ENCODE measurements at regions not wholly inside any gene's neighbourhood (a gene's known extent, or its start where the extent isn't known, plus 50 kb on each side); places are given as distances from the start of the nearest gene placed in this dataset.

GRCh38 chr11:116267146-116267545 lies 505.6 kb downstream of the BUD13 start:
- CTCF ChIA-PET: no interaction called here
- ATAC-seq (replicated peaks in 1 of 4): no peak

GRCh38 chr11:116263770-116264169 lies 509.0 kb downstream of the BUD13 start:
- Histone ChIP-seq H3K9me3 (no peaks in the 10 kb centered on the region), H3K4me3 (ENCODE audit: control insufficient read depth in 1 of 2, extremely low read depth in 1 of 2, low read length in 1 of 2) (no peak overlapping the region), H3K4me1 (ENCODE audit: control insufficient read depth in 1 of 2, extremely low read depth in 1 of 2, insufficient read depth in 2 of 2, low read length in 2 of 2) (no peaks in the 10 kb centered on the region), H3K27me3 (replicated peaks in 1 of 2; ENCODE audit: control insufficient read depth in 2 of 2, extremely low read depth in 1 of 2, insufficient read depth in 2 of 2, low read length in 1 of 2) (peaks cover 0 to 11% of the 10 kb centered on the region in 2 experiments), H3K36me3 (ENCODE audit: control insufficient read depth in 2 of 2, extremely low read depth in 1 of 2, insufficient read depth in 1 of 2, low read length in 1 of 2) (no peaks in the 10 kb centered on the region), H3K27ac (ENCODE audit: low read length) (no peak overlapping the region)
- H3K9me3 Mint-ChIP-seq: no peaks in the 10 kb centered on the region
- H3K27ac Mint-ChIP-seq: no peak overlapping the region
- no CpG with 5 or more reads among the region's 8 CpGs for WGBS (ENCODE audit: insufficient coverage)
- H3K27me3 Mint-ChIP-seq: peaks cover 8 to 17% of the 10 kb centered on the region in 2 donors
- ATAC-seq (replicated peaks in 1 of 4): no peak
- no peak overlapping the region for H3K4me3 Mint-ChIP-seq
- no peaks in the 10 kb centered on the region for H3K4me1 Mint-ChIP-seq
- CTCF ChIA-PET: no interaction called here
- POLR2A ChIA-PET: no interaction called here
- H3K36me3 Mint-ChIP-seq: no peaks in the 10 kb centered on the region
- no peak for DNase-seq

More at GRCh38 chr11:116267146-116267545, 505.6 kb downstream of the BUD13 start:
- no peak for DNase-seq
- POLR2A ChIA-PET: no interaction called here
- no peaks in the 10 kb centered on the region for H3K36me3 ChIP-seq (ENCODE audit: control insufficient read depth in 2 of 2, extremely low read depth in 1 of 2, insufficient read depth in 1 of 2, low read length in 1 of 2)
- H3K4me1 ChIP-seq (ENCODE audit: control insufficient read depth in 1 of 2, extremely low read depth in 1 of 2, insufficient read depth in 2 of 2, low read length in 2 of 2): no peaks in the 10 kb centered on the region
- no peaks in the 10 kb centered on the region for H3K4me1 Mint-ChIP-seq
- H3K9me3 ChIP-seq: no peaks in the 10 kb centered on the region
- H3K27ac ChIP-seq (ENCODE audit: low read length): no peak overlapping the region
- H3K27ac Mint-ChIP-seq: no peak overlapping the region
- peaks cover 0 to 14% of the 10 kb centered on the region in 2 experiments for H3K27me3 ChIP-seq (replicated peaks in 1 of 2; ENCODE audit: control insufficient read depth in 2 of 2, extremely low read depth in 1 of 2, insufficient read depth in 2 of 2, low read length in 1 of 2)
- H3K4me3 Mint-ChIP-seq: no peak overlapping the region
- no peak overlapping the region for H3K4me3 ChIP-seq (ENCODE audit: control insufficient read depth in 1 of 2, extremely low read depth in 1 of 2, low read length in 1 of 2)
- H3K27me3 Mint-ChIP-seq: peaks cover 6 to 9% of the 10 kb centered on the region in 2 donors
- WGBS (ENCODE audit: insufficient coverage): 92% methylated on average over 2 of the region's 5 CpGs
- H3K36me3 Mint-ChIP-seq: no peaks in the 10 kb centered on the region
- no peaks in the 10 kb centered on the region for H3K9me3 Mint-ChIP-seq

- ATAC-seq (replicated peaks in 1 of 4): no peak
- H3K36me3 Mint-ChIP-seq: no peaks in the 10 kb centered on the region
These were observed 509.8 kb downstream of the BUD13 start for GRCh38 chr11:116263019-116263418.

GRCh38 chr11:116262370-116262769 lies 510.4 kb downstream of the BUD13 start:
- ATAC-seq (replicated peaks in 1 of 4): no peak
- Mint-ChIP-seq H3K27ac (no peak overlapping the region), H3K9me3 (no peaks in the 10 kb centered on the region), H3K36me3 (no peaks in the 10 kb centered on the region), H3K4me3 (no peak overlapping the region), H3K4me1 (no peaks in the 10 kb centered on the region), H3K27me3 (peaks cover 10 to 21% of the 10 kb centered on the region in 2 donors)
- no peak overlapping the region for H3K4me3 ChIP-seq (ENCODE audit: control insufficient read depth in 1 of 2, extremely low read depth in 1 of 2, low read length in 1 of 2)
- H3K27me3 ChIP-seq (replicated peaks in 1 of 2; ENCODE audit: control insufficient read depth in 2 of 2, extremely low read depth in 1 of 2, insufficient read depth in 2 of 2, low read length in 1 of 2): peaks cover 0 to 14% of the 10 kb centered on the region in 2 experiments
- no CpG with 5 or more reads among the region's 1 CpG for WGBS (ENCODE audit: insufficient coverage)
- ChIA-PET POLR2A (no interaction called here), CTCF (no interaction called here)
- no peak for DNase-seq
- no peaks in the 10 kb centered on the region for H3K9me3 ChIP-seq
- H3K4me1 ChIP-seq (ENCODE audit: control insufficient read depth in 1 of 2, extremely low read depth in 1 of 2, insufficient read depth in 2 of 2, low read length in 2 of 2): no peaks in the 10 kb centered on the region
- H3K36me3 ChIP-seq (ENCODE audit: control insufficient read depth in 2 of 2, extremely low read depth in 1 of 2, insufficient read depth in 1 of 2, low read length in 1 of 2): no peaks in the 10 kb centered on the region
- H3K27ac ChIP-seq (ENCODE audit: low read length): no peak overlapping the region

More at GRCh38 chr11:116263019-116263418, 509.8 kb downstream of the BUD13 start:
- no peak overlapping the region for H3K4me3 Mint-ChIP-seq
- Histone ChIP-seq H3K9me3 (no peaks in the 10 kb centered on the region), H3K27me3 (replicated peaks in 1 of 2; ENCODE audit: control insufficient read depth in 2 of 2, extremely low read depth in 1 of 2, insufficient read depth in 2 of 2, low read length in 1 of 2) (peaks cover 0 to 11% of the 10 kb centered on the region in 2 experiments), H3K27ac (ENCODE audit: low read length) (no peak overlapping the region), H3K36me3 (ENCODE audit: control insufficient read depth in 2 of 2, extremely low read depth in 1 of 2, insufficient read depth in 1 of 2, low read length in 1 of 2) (no peaks in the 10 kb centered on the region), H3K4me3 (ENCODE audit: control insufficient read depth in 1 of 2, extremely low read depth in 1 of 2, low read length in 1 of 2) (no peak overlapping the region), H3K4me1 (ENCODE audit: control insufficient read depth in 1 of 2, extremely low read depth in 1 of 2, insufficient read depth in 2 of 2, low read length in 2 of 2) (no peaks in the 10 kb centered on the region)
- POLR2A ChIA-PET: no interaction called here
- 0% methylated on average over 1 of the region's 3 CpGs for WGBS (ENCODE audit: insufficient coverage)
- no peak for DNase-seq
- CTCF ChIA-PET: no interaction called here
- H3K4me1 Mint-ChIP-seq: no peaks in the 10 kb centered on the region
- no peak overlapping the region for H3K27ac Mint-ChIP-seq
- no peaks in the 10 kb centered on the region for H3K9me3 Mint-ChIP-seq
- H3K27me3 Mint-ChIP-seq: peaks cover 10 to 21% of the 10 kb centered on the region in 2 donors

GRCh38 chr11:116261606-116262005 lies 511.2 kb downstream of the BUD13 start:
- Mint-ChIP-seq H3K4me3 (no peak overlapping the region), H3K4me1 (no peaks in the 10 kb centered on the region), H3K27me3 (peaks cover 10 to 21% of the 10 kb centered on the region in 2 donors), H3K27ac (no peak overlapping the region), H3K36me3 (no peaks in the 10 kb centered on the region), H3K9me3 (no peaks in the 10 kb centered on the region)
- ChIA-PET POLR2A (no interaction called here), CTCF (no interaction called here)
- no peak for ATAC-seq (replicated peaks in 1 of 4)
- Histone ChIP-seq H3K27ac (ENCODE audit: low read length) (no peak overlapping the region), H3K9me3 (no peaks in the 10 kb centered on the region), H3K4me1 (ENCODE audit: control insufficient read depth in 1 of 2, extremely low read depth in 1 of 2, insufficient read depth in 2 of 2, low read length in 2 of 2) (no peaks in the 10 kb centered on the region), H3K4me3 (ENCODE audit: control insufficient read depth in 1 of 2, extremely low read depth in 1 of 2, low read length in 1 of 2) (no peak overlapping the region), H3K36me3 (ENCODE audit: control insufficient read depth in 2 of 2, extremely low read depth in 1 of 2, insufficient read depth in 1 of 2, low read length in 1 of 2) (no peaks in the 10 kb centered on the region), H3K27me3 (replicated peaks in 1 of 2; ENCODE audit: control insufficient read depth in 2 of 2, extremely low read depth in 1 of 2, insufficient read depth in 2 of 2, low read length in 1 of 2) (peaks cover 0 to 12% of the 10 kb centered on the region in 2 experiments)
- no peak for DNase-seq
- WGBS (ENCODE audit: insufficient coverage): 84% methylated on average over 4 of the region's 8 CpGs

- ATAC-seq (replicated peaks in 1 of 4) (no peak), DNase-seq (no peak)
- no peaks in the 10 kb centered on the region for H3K9me3 Mint-ChIP-seq
- H3K27me3 Mint-ChIP-seq: peaks cover 9 to 20% of the 10 kb centered on the region in 2 donors
- H3K27ac ChIP-seq (ENCODE audit: low read length): no peak overlapping the region
- H3K4me1 ChIP-seq (ENCODE audit: control insufficient read depth in 1 of 2, extremely low read depth in 1 of 2, insufficient read depth in 2 of 2, low read length in 2 of 2): no peaks in the 10 kb centered on the region
- H3K9me3 ChIP-seq: no peaks in the 10 kb centered on the region
- no peak overlapping the region for H3K27ac Mint-ChIP-seq
- no peak overlapping the region for H3K4me3 Mint-ChIP-seq
- H3K4me1 Mint-ChIP-seq: no peaks in the 10 kb centered on the region
- POLR2A ChIA-PET: no interaction called here
- H3K36me3 Mint-ChIP-seq: no peaks in the 10 kb centered on the region
- WGBS (ENCODE audit: insufficient coverage): no CpG with 5 or more reads among the region's 3 CpGs
- H3K4me3 ChIP-seq (ENCODE audit: control insufficient read depth in 1 of 2, extremely low read depth in 1 of 2, low read length in 1 of 2): no peak overlapping the region
- H3K36me3 ChIP-seq (ENCODE audit: control insufficient read depth in 2 of 2, extremely low read depth in 1 of 2, insufficient read depth in 1 of 2, low read length in 1 of 2): no peaks in the 10 kb centered on the region
- peaks cover 0 to 9% of the 10 kb centered on the region in 2 experiments for H3K27me3 ChIP-seq (replicated peaks in 1 of 2; ENCODE audit: control insufficient read depth in 2 of 2, extremely low read depth in 1 of 2, insufficient read depth in 2 of 2, low read length in 1 of 2)
- CTCF ChIA-PET: interaction anchor here in 1 of 2 donors (0.6 kb wide), 1 partner anchor 1008 kb away, joined by 3 read pairs; no protein-coding TSS in a partner anchor
These were observed 514.0 kb downstream of the BUD13 start for GRCh38 chr11:116258821-116259220.

- Histone ChIP-seq H3K4me3 (ENCODE audit: control insufficient read depth in 1 of 2, extremely low read depth in 1 of 2, low read length in 1 of 2) (no peak overlapping the region), H3K9me3 (no peaks in the 10 kb centered on the region), H3K27me3 (replicated peaks in 1 of 2; ENCODE audit: control insufficient read depth in 2 of 2, extremely low read depth in 1 of 2, insufficient read depth in 2 of 2, low read length in 1 of 2) (peaks cover 0 to 8% of the 10 kb centered on the region in 2 experiments), H3K27ac (ENCODE audit: low read length) (no peak overlapping the region), H3K36me3 (ENCODE audit: control insufficient read depth in 2 of 2, extremely low read depth in 1 of 2, insufficient read depth in 1 of 2, low read length in 1 of 2) (no peaks in the 10 kb centered on the region), H3K4me1 (ENCODE audit: control insufficient read depth in 1 of 2, extremely low read depth in 1 of 2, insufficient read depth in 2 of 2, low read length in 2 of 2) (no peaks in the 10 kb centered on the region)
- no peak for DNase-seq
- no peak overlapping the region for H3K4me3 Mint-ChIP-seq
- ChIA-PET CTCF (no interaction called here), POLR2A (no interaction called here)
- 79% methylated on average over 3 of the region's 4 CpGs for WGBS (ENCODE audit: insufficient coverage)
- H3K36me3 Mint-ChIP-seq: no peaks in the 10 kb centered on the region
- H3K9me3 Mint-ChIP-seq: no peaks in the 10 kb centered on the region
- H3K4me1 Mint-ChIP-seq: no peaks in the 10 kb centered on the region
- H3K27me3 Mint-ChIP-seq: peaks cover 9 to 16% of the 10 kb centered on the region in 2 donors
- no peak overlapping the region for H3K27ac Mint-ChIP-seq
- ATAC-seq (replicated peaks in 1 of 4): no peak
These were observed 514.9 kb downstream of the BUD13 start for GRCh38 chr11:116257883-116258282.
